Cardiac septum (tissue), 1 donor: ENCODE measurements at regions not wholly inside any gene's neighbourhood (a gene's known extent, or its start where the extent isn't known, plus 50 kb on each side); places are given as distances from the start of the nearest gene placed in this dataset.
"Not testable (repeated sequence)": the region's sequence is repeated elsewhere in the genome, so short reads cannot be mapped to it uniquely, and the experiment has no call there.

Experiments
- DNase-seq: peaks from one replicate; pipeline ENCODE4 v3.0.0-alpha.2; 2020; ENCODE audit warnings: low spot score
- intact Hi-C: fragments of 100-400 bp; cut with DNase I; formaldehyde crosslinking; loops from one replicate; pipeline ENCODE4 v1.14.0; 2022
- donor health status: DM: no; HTN: no; CAD: no.

DNA sequence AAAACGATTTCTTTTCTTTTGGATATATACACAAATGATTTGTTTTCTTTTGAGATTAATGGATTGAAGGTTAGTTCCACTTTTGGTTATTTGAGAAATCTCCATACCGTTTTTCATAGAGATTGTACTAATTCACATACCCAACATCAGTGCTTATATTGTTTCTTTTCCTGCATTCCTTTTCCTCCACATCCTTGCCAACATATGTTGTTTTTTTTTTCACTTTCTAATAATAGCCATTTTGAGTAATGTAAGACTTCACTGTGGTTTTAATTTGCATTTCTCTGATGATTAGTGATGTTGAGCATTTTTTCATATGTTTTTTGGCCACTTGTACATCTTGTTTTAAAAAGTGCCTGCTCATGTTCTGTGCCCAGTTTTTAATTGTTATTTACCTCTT is 846.4 kb upstream of the EYS start:
- intact Hi-C loops: no loop called here
- DNase-seq: no peak

- intact Hi-C loops: no loop called here
- DNase-seq: no peak
Measured at GRCh38 chr6:66538551-66539135, 831.6 kb upstream of the EYS start.

- intact Hi-C loops: no loop called here
- DNase-seq: no peak
Measured at GRCh38 chr6:66533921-66534404, 826.9 kb upstream of the EYS start.

GRCh38 chr6:66526061-66526460 is 819.0 kb upstream of the EYS start:
- intact Hi-C loops: no loop called here
- DNase-seq: no peak

DNA sequence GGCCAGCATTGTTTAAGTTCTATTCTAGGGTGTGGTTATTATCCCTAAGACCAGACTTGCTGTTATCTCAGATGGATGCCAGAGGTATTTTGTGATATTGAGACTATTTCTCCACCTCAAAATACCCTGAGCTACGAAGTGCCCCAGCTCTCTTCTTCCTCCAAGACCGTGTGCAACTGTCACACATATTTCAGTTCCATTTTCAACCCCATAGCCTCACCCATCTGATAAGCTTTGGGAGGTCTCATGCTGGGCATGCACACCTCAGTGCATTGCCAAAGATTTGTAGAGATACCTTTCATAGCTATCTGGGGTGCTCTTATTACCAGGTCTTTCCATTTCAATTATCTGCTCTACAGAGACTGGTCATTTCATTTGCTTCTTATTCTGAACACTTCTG is 815.8 kb upstream of the EYS start:
- intact Hi-C loops: no loop called here
- no peak for DNase-seq

DNA sequence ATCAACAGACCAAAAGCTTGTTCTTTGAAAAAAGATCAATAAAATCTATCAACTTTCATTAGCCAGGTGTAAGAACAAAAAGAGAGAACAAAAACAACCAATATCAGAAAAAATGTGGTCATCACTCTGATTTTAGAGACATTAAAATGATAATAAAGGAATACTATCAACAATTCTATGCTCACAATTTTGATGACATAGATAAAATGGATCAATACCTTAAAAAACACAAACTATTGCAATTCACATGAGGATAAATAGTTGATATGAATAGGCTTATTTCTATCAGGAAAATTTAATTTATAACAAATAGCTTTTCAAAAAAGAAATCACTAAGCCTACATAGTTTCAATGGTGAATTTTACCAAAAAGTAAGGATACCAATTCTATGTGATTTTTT is 809.4 kb upstream of the EYS start:
- no peak for DNase-seq
- intact Hi-C loops: no loop called here

DNA sequence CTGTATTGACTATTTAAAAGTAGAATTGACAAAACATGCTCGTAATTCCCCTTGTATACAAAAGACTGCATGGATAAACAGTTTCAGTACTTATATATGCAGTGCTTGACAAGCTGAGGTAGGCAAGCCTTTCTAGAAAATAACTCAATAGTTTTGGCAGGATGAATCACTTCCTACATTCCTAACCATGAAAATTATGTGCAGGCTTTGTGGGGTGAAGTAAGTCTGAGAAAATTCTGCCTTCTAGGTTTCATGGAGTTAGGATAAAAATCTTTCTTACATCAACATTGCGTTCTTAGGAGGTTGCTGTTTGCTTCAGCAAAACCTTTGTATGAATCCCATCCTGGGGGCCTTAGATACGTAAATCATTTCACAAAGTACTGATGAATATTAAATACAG is 801.4 kb upstream of the EYS start:
- intact Hi-C loops: no loop called here
- no peak for DNase-seq

DNA sequence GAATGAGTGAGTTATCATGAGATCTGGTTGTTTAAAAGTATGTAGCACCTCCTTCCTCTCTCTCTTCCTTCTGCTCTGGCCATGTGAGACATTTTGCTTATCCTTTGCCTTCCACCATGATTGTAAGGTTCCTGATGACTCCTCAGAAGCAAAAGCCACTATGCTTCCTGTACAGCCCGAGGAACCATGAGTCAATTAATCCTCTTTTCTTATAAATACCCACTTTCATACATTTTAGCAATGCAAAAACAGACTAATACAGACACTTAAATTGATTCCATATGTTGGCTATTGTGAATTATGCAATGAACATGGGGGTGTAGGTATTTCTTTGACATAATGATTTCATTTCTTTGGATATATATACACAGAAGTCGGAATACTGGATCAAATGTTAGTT is 792.8 kb upstream of the EYS start:
- intact Hi-C loops: no loop called here
- no peak for DNase-seq

DNA sequence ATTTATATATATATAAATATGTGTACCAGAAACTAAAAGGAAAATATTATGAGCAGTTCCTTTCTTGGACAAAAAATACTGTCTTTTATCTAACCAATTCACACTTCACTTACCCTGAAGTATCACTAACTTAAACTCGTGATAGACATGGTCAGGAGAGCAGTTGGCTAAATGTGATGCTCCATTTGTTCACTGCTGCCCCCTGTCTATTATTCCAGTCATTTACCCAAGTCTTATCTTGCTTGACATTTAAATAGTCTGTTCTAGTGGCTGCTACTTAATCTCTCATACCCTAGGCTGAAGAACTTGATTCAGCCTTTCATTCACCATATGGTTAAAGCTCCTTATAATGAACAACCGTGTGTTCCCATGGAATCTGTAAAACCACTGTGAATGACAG is 789.6 kb upstream of the EYS start:
- DNase-seq: no peak
- intact Hi-C loops: no loop called here

DNA sequence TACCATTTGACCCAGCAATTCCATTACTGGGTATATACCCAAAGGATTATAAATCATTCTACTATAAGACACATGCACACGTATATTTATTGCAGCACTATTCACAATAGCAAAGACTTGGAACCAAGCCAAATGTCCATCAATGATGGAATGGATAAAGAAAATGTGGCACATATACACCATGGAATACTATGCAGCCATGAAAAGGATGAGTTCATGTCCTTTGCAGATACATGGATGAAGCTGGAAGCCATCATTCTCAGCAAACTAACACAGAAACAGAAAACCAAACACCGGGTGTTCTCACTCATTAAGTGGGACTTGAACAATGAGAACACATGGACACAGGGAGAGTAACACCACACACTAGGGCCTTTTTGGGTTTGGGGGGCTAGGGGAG is 787.6 kb upstream of the EYS start:
- intact Hi-C loops: not testable (repeated sequence)

GRCh38 chr6:66489269-66489987 is 782.4 kb upstream of the EYS start:
- intact Hi-C loops: no loop called here

More for the DNA sequence above, 787.6 kb upstream of the EYS start:
- not testable (repeated sequence) for DNase-seq

GRCh38 chr6:66481216-66481615 is 774.2 kb upstream of the EYS start:
- intact Hi-C loops: no loop called here
- DNase-seq: no peak

More at GRCh38 chr6:66489269-66489987, 782.4 kb upstream of the EYS start:
- no peak for DNase-seq

- intact Hi-C loops: no loop called here
- DNase-seq: no peak
Measured at GRCh38 chr6:66478705-66479104, 771.7 kb upstream of the EYS start.

- intact Hi-C loops: no loop called here
Measured at GRCh38 chr6:66435321-66435720, 728.3 kb upstream of the EYS start.

DNA sequence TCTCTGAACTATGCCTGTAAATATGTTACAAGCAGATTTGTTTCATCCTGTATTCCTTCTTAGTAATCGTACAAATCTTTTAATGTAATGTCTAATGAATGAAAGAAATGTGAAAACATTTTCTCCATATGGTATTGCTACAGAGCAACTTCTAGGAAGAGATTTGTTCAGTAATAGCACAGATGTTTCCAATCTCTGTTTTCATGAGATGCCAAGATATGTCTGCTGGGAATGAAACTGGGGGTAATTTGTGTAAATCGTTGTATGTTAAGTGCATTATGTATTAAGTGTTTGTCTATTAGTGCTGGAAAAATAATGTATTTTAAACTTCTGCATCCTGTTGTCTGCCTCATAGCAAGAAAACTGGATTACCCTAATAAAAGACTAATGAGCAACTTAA is 722.2 kb upstream of the EYS start:
- intact Hi-C loops: no loop called here
- no peak for DNase-seq

More at GRCh38 chr6:66435321-66435720, 728.3 kb upstream of the EYS start:
- DNase-seq: no peak

- DNase-seq: no peak
- intact Hi-C loops: no loop called here
Measured at GRCh38 chr6:66423047-66423446, 716.0 kb upstream of the EYS start.

DNA sequence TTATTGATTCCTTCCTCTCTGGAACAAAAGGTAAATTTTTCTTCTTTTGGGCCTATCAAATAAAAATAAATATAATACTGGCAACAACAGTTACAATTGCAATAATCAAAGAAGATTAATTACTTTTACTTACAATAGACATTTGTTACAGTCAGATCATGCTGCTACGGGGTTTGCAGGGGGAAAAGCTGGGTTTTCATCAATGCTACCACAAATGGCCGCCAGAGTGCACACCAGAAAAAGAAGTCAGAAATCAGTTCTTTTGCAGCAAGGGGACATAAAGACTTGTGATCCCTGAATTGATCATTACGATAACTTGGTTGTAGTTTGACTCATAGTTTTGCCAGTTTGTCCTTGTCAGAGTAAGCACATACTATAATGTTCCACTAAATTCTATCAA is 714.5 kb upstream of the EYS start:
- no peak for DNase-seq
- intact Hi-C loops: no loop called here

DNA sequence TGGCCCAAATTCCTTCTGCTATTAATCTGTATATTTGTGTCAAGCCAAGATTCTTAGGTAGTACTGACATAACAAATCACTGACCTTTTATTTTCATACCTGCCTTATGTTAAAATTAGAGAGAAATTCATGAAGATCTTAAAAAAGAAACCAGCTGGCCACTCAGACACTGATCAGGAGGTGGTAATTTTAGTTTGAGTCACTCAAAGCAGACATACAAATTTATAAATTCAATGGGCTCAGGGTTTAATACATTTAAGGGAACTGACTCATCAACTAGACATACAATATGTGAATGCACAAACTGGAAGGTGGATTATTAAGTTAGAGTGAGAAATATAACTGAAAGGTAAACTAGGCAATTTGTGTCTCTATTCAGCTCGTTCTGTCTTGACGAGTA is 711.9 kb upstream of the EYS start:
- intact Hi-C loops: no loop called here
- DNase-seq: no peak

DNA sequence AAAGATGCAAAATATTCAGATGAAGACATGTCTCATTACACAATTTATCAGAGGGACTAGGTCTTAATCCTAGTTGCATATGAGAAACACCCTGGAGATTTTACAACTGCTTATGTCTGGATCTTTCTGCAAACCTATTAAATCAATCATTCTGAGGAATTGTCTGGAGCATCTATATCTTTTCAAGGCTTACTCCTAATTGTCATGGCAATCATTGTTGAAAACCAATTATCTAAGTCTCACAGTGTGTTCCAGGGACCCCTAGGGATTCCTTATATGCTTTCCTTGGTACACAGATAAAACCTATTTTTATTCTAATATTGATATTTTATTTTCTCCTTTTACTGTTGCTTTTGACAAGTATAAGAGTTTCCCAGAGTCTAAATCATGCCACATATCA is 696.9 kb upstream of the EYS start:
- no peak for DNase-seq
- intact Hi-C loops: no loop called here

GRCh38 chr6:66402873-66403272 is 695.8 kb upstream of the EYS start:
- DNase-seq: no peak
- intact Hi-C loops: no loop called here

- intact Hi-C loops: no loop called here
- DNase-seq: no peak
Measured at GRCh38 chr6:66396549-66396948, 689.5 kb upstream of the EYS start.

DNA sequence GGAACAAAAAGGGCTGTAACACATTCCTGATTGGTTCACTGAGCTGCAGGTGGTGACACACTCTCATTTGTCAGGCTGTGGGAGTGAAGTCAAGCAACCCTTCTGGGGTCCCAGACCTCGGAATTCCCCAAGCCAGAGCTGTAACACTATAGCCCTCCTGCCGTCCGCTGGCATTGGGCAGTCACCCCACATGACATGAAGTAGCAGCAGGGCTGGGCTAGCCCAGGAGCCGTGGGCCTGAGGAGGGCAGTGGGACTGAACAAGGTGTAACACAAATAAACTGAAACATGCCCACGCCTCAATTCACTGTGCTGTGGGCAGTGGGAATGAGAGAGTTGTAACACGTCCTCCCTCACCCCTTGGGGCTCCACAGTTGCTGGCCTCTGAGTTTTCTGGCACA is 689.1 kb upstream of the EYS start:
- DNase-seq: no peak

More for the DNA sequence above, 689.1 kb upstream of the EYS start:
- intact Hi-C loops: no loop called here
